Activated naive CD8-positive, alpha-beta T cell treated with anti-CD3 and anti-CD28 coated beads, Interleukin-2, amount 10 ng/mL, durations not matched to agents 7 days and 5 days (primary cell): ENCODE measurements at regions not wholly inside any gene's neighbourhood (a gene's known extent, or its start where the extent isn't known, plus 50 kb on each side); places are given as distances from the start of the nearest gene placed in this dataset.
A peak's percentile ranks its signal among the peaks of the same experiment; 100 is the strongest.

Source experiments
- ATAC-seq: fragments of 150-1000 bp; cut with Tn5 transposase; one replicate; pipeline ENCODE4 v1.10.0; 2021; ENCODE audit warnings: low read depth, moderate library complexity
- POLR2A ChIA-PET: fragments of 350-600 bp; sonication (Branson Sonifier 250); formaldehyde crosslinking; loops from one replicate; lab custom pipeline; 2021; ENCODE audit warnings: antibody characterized with exemption; lab: Charles Lee
- DNase-seq: peaks from one replicate; pipeline ENCODE4 v3.0.0; 2021
- H3K27ac Mint-ChIP-seq: one replicate; pipeline ENCODE4 v1.8.0; 2022; ENCODE audit warnings: mild to moderate bottlenecking, mixed read lengths
- H3K27me3 Mint-ChIP-seq: one replicate; pipeline ENCODE4 v1.8.0; 2022; ENCODE audit warnings: mild to moderate bottlenecking, moderate library complexity, mixed read lengths
- H3K36me3 Mint-ChIP-seq: one replicate; pipeline ENCODE4 v1.8.0; 2021; ENCODE audit warnings: mild to moderate bottlenecking, mixed read lengths
- H3K4me1 Mint-ChIP-seq: one replicate; pipeline ENCODE4 v1.8.0; 2021; ENCODE audit warnings: mixed read lengths
- H3K4me3 Mint-ChIP-seq: one replicate; pipeline ENCODE4 v1.8.0; 2022; ENCODE audit warnings: mild to moderate bottlenecking, moderate library complexity, mixed read lengths
- H3K9me3 Mint-ChIP-seq: one replicate; pipeline ENCODE4 v1.8.0; 2021; ENCODE audit warnings: mixed read lengths

DNA sequence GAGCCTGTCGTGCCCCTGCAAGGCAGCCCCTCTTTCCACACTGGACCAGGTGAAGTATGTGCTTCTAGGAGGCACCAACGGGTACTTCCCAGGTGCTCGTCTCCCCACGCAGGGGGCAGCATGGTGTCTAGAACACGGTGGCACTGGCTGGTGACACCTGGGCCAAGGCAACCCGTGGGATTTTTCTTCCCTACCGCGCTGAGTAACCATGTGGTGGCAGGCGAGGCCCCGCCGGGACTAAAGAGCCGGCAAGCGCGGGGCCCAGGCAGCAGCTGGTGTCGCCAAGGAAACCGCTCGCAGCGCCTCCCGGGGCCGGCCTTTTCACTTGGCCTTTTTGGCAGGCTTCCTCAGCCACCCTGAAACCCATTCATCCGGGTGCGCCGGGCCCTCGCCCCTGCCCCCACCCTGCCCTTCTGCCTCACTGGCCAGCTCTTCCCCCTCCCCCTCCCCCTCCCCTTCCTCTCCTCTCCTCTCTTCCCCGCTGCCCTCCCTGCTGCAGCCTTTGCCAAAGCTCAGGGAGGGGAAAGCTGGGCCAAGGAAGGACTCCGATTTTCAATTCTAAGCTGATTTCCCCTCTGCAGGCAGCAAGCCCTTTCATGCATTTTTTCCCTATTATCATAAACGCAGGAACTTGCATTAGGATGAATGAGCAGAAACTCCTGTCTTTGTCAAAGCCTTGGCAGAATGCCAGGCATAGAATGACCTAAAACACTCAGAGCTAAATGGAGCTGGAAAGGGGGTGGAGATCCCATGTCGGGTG is 81.2 kb downstream of the IRF2BPL start:
- no peaks in the 10 kb centered on the region for H3K27me3 Mint-ChIP-seq
- ATAC-seq = peak; percentile 94
- H3K27ac Mint-ChIP-seq = peak overlapping the region; percentile 72
- peaks cover 3% of the 10 kb centered on the region for H3K36me3 Mint-ChIP-seq
- H3K4me1 Mint-ChIP-seq = peaks cover 42% of the 10 kb centered on the region
- peak; percentile 78 for DNase-seq
- POLR2A ChIA-PET = interaction anchor here (0.6 to 2.5 kb wide), 12 partner anchors 9 to 85 kb away, joined by 3 to 14 read pairs (median 5); no protein-coding TSS in a partner anchor
- H3K4me3 Mint-ChIP-seq = peak overlapping the region; percentile 49
- no peaks in the 10 kb centered on the region for H3K9me3 Mint-ChIP-seq

DNA sequence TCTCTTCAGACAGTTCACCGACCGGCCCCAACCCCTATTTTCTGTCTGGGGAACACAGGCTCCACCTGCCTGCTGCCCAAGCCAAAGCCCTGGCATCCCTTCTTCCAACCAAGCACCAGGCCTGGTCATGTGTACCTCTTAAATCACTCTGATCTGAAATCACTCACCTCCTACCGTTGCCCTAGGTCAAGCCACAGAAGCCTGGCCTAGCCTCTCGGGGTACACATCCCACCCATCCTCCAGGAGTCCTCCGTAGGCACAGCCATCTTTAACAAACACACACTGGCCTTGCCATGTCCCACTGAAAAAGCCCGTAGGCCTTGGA is 81.8 kb downstream of the IRF2BPL start:
- H3K4me1 Mint-ChIP-seq = peaks cover 41% of the 10 kb centered on the region
- no peaks in the 10 kb centered on the region for H3K27me3 Mint-ChIP-seq
- peak overlapping the region; percentile 49 for H3K4me3 Mint-ChIP-seq
- H3K27ac Mint-ChIP-seq = peak overlapping the region; percentile 72
- peaks cover 3% of the 10 kb centered on the region for H3K36me3 Mint-ChIP-seq
- DNase-seq (no peak), ATAC-seq (peak; percentile 10)
- POLR2A ChIA-PET = interaction anchor here (0.9 to 2.5 kb wide), 7 partner anchors 9 to 86 kb away, joined by 4 to 14 read pairs (median 6); no protein-coding TSS in a partner anchor
- no peaks in the 10 kb centered on the region for H3K9me3 Mint-ChIP-seq

DNA sequence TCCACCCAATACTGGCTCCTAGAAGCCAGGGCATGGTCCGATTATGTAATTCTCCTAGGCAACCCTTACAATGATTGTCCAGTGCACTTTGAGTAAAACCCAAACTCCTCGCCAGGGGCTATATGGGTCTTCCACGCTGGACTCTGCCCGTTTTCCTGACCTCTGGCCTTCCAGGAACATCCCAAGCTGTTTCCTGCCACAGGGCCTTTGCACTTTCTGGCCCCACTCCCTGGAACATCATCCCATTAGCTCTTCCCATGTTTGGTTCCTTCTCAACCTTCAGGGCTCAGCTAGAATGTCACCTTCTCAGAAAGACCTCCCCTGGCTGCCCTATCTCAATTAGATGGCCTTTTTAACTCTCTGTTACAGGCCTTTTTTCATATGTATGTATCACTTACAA is 85.4 kb downstream of the IRF2BPL start:
- Mint-ChIP-seq H3K4me3 (no peak overlapping the region), H3K4me1 (peaks cover 21% of the 10 kb centered on the region), H3K36me3 (no peaks in the 10 kb centered on the region), H3K27ac (no peak overlapping the region), H3K27me3 (no peaks in the 10 kb centered on the region), H3K9me3 (no peaks in the 10 kb centered on the region)
- POLR2A ChIA-PET = interaction anchor here (1.1 to 1.7 kb wide), 4 partner anchors 13 to 18 kb away, joined by 4 to 11 read pairs (median 6); no protein-coding TSS in a partner anchor
- DNase-seq (no peak), ATAC-seq (no peak)

DNA sequence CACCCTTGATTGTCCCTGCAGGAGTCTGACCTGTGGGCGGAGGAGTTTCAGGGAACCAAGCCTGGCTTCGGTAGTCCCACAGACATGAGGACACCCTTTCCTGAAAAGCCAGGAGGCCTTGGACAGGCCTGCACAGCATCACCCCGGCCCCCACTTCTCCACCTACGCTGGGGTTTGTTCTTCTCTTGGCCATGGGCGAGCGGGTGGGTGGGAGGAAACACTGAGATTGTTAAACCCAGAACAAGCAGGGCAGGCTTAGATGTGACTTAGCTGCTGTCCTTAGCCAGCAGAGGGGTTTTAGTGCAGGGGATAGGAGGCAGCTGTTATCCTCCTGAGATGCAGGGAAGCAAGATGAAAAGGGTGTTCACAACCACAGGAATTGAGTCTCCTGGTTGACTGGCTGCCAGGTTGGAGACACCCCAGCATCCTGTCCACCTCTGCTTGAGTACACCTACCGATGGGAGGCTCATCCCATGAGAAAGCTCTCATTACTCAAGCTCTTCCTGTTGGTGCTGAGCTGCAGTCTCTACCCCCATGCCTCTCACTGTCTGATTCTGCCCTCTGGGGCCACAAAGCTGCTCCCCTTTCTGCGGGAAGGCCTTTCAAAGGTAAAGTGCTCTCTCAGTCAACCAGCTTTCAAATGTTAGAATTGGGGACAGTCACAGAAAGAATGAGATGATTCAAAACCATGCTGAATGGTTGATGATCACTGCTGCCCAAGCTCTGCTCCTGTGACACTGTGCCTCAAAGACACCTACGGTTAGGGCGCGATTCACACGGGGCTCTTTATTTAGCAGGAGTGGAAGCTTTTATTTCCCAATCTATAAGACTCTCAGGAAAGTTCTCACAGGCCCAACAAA is 86.3 kb downstream of the IRF2BPL start:
- H3K27me3 Mint-ChIP-seq = no peaks in the 10 kb centered on the region
- peak; percentile 23 for ATAC-seq
- POLR2A ChIA-PET = interaction anchor here (0.7 to 1.7 kb wide), 5 partner anchors 11 to 19 kb away, joined by 4 to 11 read pairs (median 4); no protein-coding TSS in a partner anchor
- peak overlapping the region; percentile 38 for H3K27ac Mint-ChIP-seq
- H3K36me3 Mint-ChIP-seq = no peaks in the 10 kb centered on the region
- H3K4me1 Mint-ChIP-seq = peaks cover 15% of the 10 kb centered on the region
- no peaks in the 10 kb centered on the region for H3K9me3 Mint-ChIP-seq
- H3K4me3 Mint-ChIP-seq = no peak overlapping the region
- DNase-seq = no peak

DNA sequence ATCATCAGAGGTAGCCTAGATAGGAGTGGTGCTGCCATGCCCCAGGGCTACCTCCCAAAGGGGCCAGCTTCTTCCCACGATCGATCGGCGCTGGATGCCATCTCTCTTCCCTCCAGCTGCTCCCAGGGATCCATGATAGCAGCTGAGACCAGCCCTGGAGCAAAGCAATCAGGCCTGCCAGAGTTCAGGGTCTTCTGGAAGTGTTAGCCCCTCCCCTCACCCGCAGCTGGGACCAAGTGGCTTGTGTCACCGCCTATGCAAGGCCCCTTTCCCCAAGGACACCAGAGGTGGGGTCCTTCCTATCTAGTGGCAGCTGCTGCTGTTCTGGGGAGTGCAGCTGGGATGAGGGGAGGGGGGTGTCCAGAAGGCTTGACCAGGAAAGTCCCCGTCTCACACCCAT is 87.0 kb downstream of the IRF2BPL start:
- POLR2A ChIA-PET = interaction anchor here (1.7 kb wide), 1 partner anchor 14 kb away, joined by 9 read pairs; no protein-coding TSS in a partner anchor
- no peak overlapping the region for H3K27ac Mint-ChIP-seq

DNA sequence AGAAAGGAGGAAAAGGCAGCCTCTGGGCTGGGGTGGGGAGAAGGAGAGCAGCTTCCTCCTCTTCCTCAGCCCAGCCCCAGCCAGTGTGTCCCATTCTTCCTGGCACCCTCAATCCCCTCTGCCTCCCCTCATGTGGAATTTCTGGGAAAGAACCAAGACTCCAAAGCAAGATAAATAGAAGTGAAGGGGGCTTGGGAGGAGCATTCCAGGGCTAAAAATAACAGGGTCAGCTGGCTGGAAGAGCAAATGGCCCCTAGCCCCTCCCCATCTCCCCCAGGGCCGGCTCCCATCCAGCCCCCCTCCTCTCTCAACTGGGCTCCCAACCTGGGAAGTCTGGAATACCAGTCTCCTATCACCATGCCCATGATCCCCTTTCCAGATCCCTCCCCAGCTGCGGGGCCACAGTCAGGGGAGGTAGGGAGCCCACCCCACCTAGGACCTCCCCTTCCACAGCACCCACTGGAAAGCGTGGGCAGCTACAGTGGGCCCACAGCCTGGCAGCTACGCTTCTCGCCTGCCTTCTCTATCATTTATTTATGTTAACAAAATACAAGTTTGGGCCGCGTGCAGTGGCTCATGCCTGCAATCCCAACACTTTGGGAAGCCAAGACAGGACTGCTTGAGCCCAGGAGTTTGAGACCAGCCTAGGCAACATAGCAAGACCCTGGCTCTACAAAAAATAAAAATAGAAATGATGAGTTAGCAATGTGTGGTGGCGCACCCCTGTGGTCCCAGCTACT is 88.3 kb downstream of the IRF2BPL start:
- Mint-ChIP-seq H3K4me3 (no peak overlapping the region), H3K4me1 (peaks cover 8% of the 10 kb centered on the region), H3K27me3 (no peaks in the 10 kb centered on the region), H3K36me3 (no peaks in the 10 kb centered on the region), H3K27ac (no peak overlapping the region), H3K9me3 (no peaks in the 10 kb centered on the region)
- POLR2A ChIA-PET = interaction anchor here (0.8 to 1.4 kb wide), 3 partner anchors 10 to 94 kb away, joined by 3 to 4 read pairs (median 3); no protein-coding TSS in a partner anchor
- no peak for ATAC-seq
- DNase-seq = no peak

More for the DNA sequence above, 87.0 kb downstream of the IRF2BPL start:
- H3K4me3 Mint-ChIP-seq = no peak overlapping the region
- ATAC-seq (no peak), DNase-seq (no peak)
- no peaks in the 10 kb centered on the region for H3K36me3 Mint-ChIP-seq
- no peaks in the 10 kb centered on the region for H3K9me3 Mint-ChIP-seq
- H3K4me1 Mint-ChIP-seq = peaks cover 9% of the 10 kb centered on the region
- H3K27me3 Mint-ChIP-seq = no peaks in the 10 kb centered on the region

DNA sequence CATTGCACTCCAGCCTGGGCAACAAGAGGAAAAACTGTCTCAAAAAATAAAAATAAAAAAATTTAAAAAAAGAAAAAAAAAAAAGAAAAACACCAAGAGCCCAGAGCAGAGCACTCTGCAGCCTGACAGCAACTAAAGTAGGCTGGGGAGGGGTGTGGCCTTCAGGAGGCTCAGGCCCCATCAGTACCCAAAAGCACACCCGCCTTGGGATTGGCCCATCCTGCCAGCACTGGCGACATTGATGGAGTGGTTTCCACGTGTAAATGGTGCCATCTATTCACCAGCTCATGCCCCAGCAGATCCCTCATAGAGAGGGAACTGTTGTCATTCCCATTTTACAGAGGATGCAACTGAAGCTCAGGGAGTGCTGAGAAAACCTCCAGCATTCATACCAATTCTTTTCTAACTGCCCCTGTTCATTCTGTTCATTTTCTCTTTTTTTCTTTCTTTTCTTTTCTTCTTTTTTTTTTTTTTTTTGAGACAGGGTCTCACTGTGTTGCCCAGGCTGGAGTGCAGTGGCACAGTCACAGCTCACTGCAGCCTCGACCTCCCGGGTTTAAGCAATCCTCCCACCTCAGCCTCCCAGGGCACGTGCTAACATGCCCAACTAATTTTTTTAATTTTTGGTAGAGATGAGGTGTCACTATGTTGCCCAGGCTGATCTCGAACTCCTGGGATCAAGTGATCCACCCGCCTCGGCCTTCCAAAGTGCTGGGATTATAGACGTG is 89.3 kb downstream of the IRF2BPL start:
- DNase-seq (no peak), ATAC-seq (no peak)
- Mint-ChIP-seq H3K9me3 (no peaks in the 10 kb centered on the region), H3K36me3 (no peaks in the 10 kb centered on the region), H3K4me1 (peaks cover 11% of the 10 kb centered on the region), H3K4me3 (no peak overlapping the region), H3K27me3 (no peaks in the 10 kb centered on the region), H3K27ac (no peak overlapping the region)
- POLR2A ChIA-PET = interaction anchor here (0.7 to 1.4 kb wide), 4 partner anchors 9 to 95 kb away, joined by 3 to 4 read pairs (median 3); no protein-coding TSS in a partner anchor

DNA sequence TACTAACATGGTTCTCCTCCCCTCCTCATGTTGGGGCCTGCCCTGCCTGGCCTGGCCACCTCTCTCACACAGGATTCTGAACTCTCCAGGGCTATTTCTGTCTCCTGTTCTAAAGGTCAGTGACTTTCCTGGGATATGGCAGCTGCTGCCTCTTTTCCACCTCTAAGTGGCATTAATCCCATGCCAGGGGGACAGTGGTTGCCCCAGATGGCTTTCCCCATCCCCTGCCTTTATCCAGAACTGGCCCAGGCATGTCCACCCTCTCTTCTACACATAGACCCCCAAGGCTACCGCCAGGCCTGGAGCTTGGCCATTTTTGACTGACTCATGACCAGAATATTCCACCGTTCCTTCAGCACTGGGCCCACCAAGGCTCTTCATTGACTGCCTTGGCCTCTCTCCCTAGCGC is 90.4 kb downstream of the IRF2BPL start:
- no peaks in the 10 kb centered on the region for H3K9me3 Mint-ChIP-seq
- no peak overlapping the region for H3K4me3 Mint-ChIP-seq
- POLR2A ChIA-PET = no interaction called here
- no peak for ATAC-seq
- H3K27ac Mint-ChIP-seq = peak overlapping the region; percentile 42
- DNase-seq = no peak
- peaks cover 11% of the 10 kb centered on the region for H3K4me1 Mint-ChIP-seq
- H3K27me3 Mint-ChIP-seq = no peaks in the 10 kb centered on the region
- H3K36me3 Mint-ChIP-seq = no peaks in the 10 kb centered on the region

DNA sequence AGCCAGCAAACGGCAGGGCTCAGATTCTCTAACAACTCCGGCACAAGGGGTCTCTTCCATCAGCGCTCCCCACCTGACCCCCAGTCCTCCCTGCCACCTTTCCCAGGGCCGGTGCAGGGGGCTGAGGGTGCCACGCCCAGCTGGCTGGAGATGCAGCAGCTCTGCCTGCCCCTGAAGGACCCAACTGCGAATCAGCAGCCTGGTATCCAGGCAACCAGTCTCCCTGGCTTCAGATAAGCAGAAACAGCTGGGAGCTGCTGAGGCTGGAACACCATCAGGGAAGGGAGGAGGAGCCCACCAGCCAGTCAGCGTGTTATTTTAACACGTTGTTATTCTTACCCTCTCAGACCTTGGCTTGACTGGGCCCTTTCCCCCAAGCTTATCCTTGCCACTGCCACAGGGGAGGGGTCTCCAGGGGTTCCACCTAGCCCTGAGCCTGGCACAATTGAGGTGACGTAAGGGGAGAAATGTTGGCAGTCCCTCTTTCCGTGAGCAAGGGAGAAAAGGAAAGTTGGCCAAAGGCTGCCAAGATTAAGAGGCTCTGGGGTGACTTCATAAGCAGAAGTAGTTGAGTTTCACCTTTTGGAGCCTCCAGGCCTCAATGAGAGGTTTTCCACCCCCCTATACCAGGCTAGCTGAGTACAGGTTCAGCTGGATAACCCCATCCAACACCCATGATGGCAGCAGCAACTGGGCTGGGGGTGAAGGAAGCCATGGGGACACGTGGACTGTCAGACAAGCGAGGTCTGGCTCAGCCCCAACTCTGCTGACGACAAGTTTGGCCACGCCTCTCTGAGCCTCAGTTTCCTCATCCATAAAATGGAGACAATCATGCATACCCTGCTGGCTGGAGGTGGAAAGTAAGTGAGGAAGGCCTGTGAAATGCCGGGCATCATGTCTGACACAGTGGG is 91.1 kb downstream of the IRF2BPL start:
- POLR2A ChIA-PET = interaction anchor here (1.2 to 1.3 kb wide), 3 partner anchors 13 to 19 kb away, joined by 3 to 6 read pairs (median 4); no protein-coding TSS in a partner anchor
- Mint-ChIP-seq H3K9me3 (no peaks in the 10 kb centered on the region), H3K36me3 (no peaks in the 10 kb centered on the region), H3K4me1 (peaks cover 9% of the 10 kb centered on the region), H3K27ac (no peak overlapping the region), H3K27me3 (no peaks in the 10 kb centered on the region), H3K4me3 (no peak overlapping the region)
- no peak for DNase-seq
- no peak for ATAC-seq

DNA sequence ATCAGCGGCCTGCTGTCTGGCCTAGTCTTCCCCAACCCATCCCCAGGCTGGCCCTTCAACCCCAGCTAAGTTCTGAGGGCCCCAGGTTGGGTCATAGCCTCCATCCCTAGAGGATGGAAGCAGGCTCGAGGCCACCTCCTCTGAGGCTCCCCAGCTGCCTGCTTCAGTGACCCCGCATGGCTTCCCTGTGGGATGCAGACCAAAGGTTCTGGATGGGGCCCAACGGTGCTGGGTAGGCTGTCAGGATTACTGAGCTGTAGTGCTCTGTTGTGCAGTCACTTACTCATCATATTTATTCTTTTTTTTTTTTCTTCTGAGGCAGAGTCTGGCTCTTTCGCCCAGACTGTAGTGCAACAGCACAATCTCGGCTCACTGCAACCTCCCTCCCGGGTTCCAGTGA is 92.0 kb downstream of the IRF2BPL start:
- H3K4me3 Mint-ChIP-seq = no peak overlapping the region
- H3K9me3 Mint-ChIP-seq = no peaks in the 10 kb centered on the region
- peaks cover 16% of the 10 kb centered on the region for H3K4me1 Mint-ChIP-seq
- peak overlapping the region; percentile 38 for H3K27ac Mint-ChIP-seq
- no peak for ATAC-seq
- POLR2A ChIA-PET = interaction anchor here (0.8 to 1.3 kb wide), 4 partner anchors 12 to 20 kb away, joined by 3 to 6 read pairs (median 4); no protein-coding TSS in a partner anchor
- no peaks in the 10 kb centered on the region for H3K36me3 Mint-ChIP-seq
- no peaks in the 10 kb centered on the region for H3K27me3 Mint-ChIP-seq
- no peak for DNase-seq

DNA sequence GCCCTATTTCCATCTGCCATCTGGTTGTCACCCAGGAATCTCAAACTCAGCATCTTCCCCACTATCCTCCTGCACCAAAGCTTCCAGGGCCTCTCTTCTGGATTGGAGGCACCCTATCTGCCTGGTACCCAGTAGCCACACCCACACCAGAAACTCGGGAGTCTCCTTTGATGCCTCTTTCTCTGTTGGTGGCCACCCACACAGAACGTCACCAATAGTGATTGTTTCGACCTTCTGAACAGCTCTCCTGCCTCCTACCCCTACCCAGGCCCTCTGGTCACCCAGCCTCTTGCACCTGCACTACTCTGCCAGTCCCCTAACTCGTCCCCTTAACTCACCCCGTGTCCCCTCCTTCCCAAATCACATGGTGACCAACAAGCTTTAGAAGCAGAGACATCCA is 95.0 kb downstream of the IRF2BPL start:
- POLR2A ChIA-PET = interaction anchor here (1.0 to 1.2 kb wide), 2 partner anchors 14 to 119 kb away, joined by 3 read pairs; no protein-coding TSS in a partner anchor
- no peak overlapping the region for H3K4me3 Mint-ChIP-seq
- ATAC-seq = no peak
- H3K4me1 Mint-ChIP-seq = peaks cover 41% of the 10 kb centered on the region
- H3K27me3 Mint-ChIP-seq = no peaks in the 10 kb centered on the region
- H3K36me3 Mint-ChIP-seq = no peaks in the 10 kb centered on the region
- H3K27ac Mint-ChIP-seq = peak overlapping the region; percentile 56
- DNase-seq = no peak
- H3K9me3 Mint-ChIP-seq = no peaks in the 10 kb centered on the region
